B cell (primary cell): ENCODE measurements at regions not wholly inside any gene's neighbourhood (a gene's known extent, or its start where the extent isn't known, plus 50 kb on each side); places are given as distances from the start of the nearest gene placed in this dataset.

Experiments used
- ATAC-seq: fragments of 200-7000 bp; cut with Tn5 transposase; one replicate; pipeline ENCODE4 v1.10.0; 2021; ENCODE audit warnings: low read depth, mild to moderate bottlenecking, moderate number of reproducible peaks, moderate library complexity
- CTCF ChIA-PET: fragments of 350-600 bp; sonication (Branson Sonifier 250); formaldehyde crosslinking; loops from one replicate; lab custom pipeline; 2021; ENCODE audit warnings: antibody characterized with exemption, inconsistent platforms; lab: Charles Lee
- POLR2A ChIA-PET: fragments of 350-600 bp; sonication (Branson Sonifier 250); formaldehyde crosslinking; loops from one replicate; lab custom pipeline; 2021; ENCODE audit warnings: antibody characterized with exemption; lab: Charles Lee
- DNase-seq: peaks from one replicate; pipeline ENCODE4 v3.0.0; 2013
- H2AFZ ChIP-seq: 2 replicates; pipeline ENCODE4 v1.6.1; 2012; ENCODE audit warnings: mild to moderate bottlenecking, low read depth, low read length; ENCODE audit not compliant: insufficient read depth, poor library complexity, severe bottlenecking
- H3K27ac ChIP-seq, 2 donors: 1 replicate in 1 of 2; 2 replicates in 1 of 2; pipeline ENCODE4 v1.5.1; 2012 to 2013; ENCODE audit warnings: low read length in 2 of 2, mild to moderate bottlenecking in 2 of 2, moderate library complexity in 1 of 2
- H3K27me3 ChIP-seq, 4 experiments: fragments of 200-600 bp in 1 of 4; sonication (generic) in 1 of 4; replicated peaks in 1 of 4; 1 replicate in 2 of 4; 2 replicates in 2 of 4; pipeline versions ENCODE4 v1.6.1 to v1.7.0; 2013 to 2016; ENCODE audit warnings: low read length in 3 of 4, mild to moderate bottlenecking in 2 of 4, mixed read lengths in 1 of 4, moderate library complexity in 1 of 4; ENCODE audit not compliant: insufficient read depth in 4 of 4, control insufficient read depth in 3 of 4; ENCODE audit errors: control extremely low read depth in 1 of 4
- H3K36me3 ChIP-seq, 2 experiments: replicated peaks in 1 of 2; 1 replicate in 1 of 2; 2 replicates in 1 of 2; pipeline versions ENCODE4 v1.6.1 to v1.7.1; 2013; ENCODE audit warnings: low read length in 1 of 2; ENCODE audit not compliant: insufficient read depth in 2 of 2, control insufficient read depth in 1 of 2; ENCODE audit errors: control extremely low read depth in 1 of 2, extremely low read depth in 1 of 2
- H3K4me1 ChIP-seq, 2 donors: fragments of 200-600 bp in 1 of 2; sonication (generic) in 1 of 2; 1 replicate in 1 of 2; 2 replicates in 1 of 2; pipeline versions ENCODE4 v1.5.1 to v1.6.1; 2013 to 2017; ENCODE audit warnings: low read length in 2 of 2; ENCODE audit not compliant: control insufficient read depth in 2 of 2, insufficient read depth in 2 of 2
- H3K4me2 ChIP-seq: replicated peaks from 2 replicates; pipeline ENCODE3; 2012; ENCODE audit warnings: mild to moderate bottlenecking, low read depth, low read length; ENCODE audit not compliant: poor library complexity, severe bottlenecking
- H3K4me3 ChIP-seq, 5 experiments: fragments of 200-600 bp in 1 of 5; sonication (generic) in 1 of 5; 1 replicate in 3 of 5; 2 replicates in 2 of 5; pipeline versions ENCODE4 v1.5.1 to v1.7.0; 2011 to 2016; ENCODE audit warnings: low read length in 4 of 5, mild to moderate bottlenecking in 4 of 5, low read depth in 2 of 5, control low read depth in 1 of 5, moderate library complexity in 1 of 5; ENCODE audit not compliant: insufficient read depth in 1 of 5; ENCODE audit errors: control extremely low read depth in 1 of 5, extremely low read depth in 1 of 5
- H3K79me2 ChIP-seq: fragments of 200-600 bp; sonication (generic); one replicate; pipeline ENCODE4 v1.6.0; 2016; ENCODE audit warnings: low read length; ENCODE audit not compliant: control insufficient read depth, insufficient read depth
- H3K9ac ChIP-seq: fragments of 200-600 bp; sonication (generic); 2 replicates; pipeline ENCODE4 v1.6.1; 2017; ENCODE audit warnings: mild to moderate bottlenecking, low read length, moderate library complexity
- H3K9me3 ChIP-seq, 3 donors: one replicate each; pipeline versions ENCODE4 v1.6.1 to v1.7.1; 2013; ENCODE audit warnings: low read length in 2 of 3; ENCODE audit not compliant: control insufficient read depth in 2 of 3, insufficient read depth in 1 of 3; ENCODE audit errors: control extremely low read depth in 1 of 3
- H4K20me1 ChIP-seq: 2 replicates; pipeline ENCODE4 v1.6.0; 2012; ENCODE audit warnings: mild to moderate bottlenecking, low read length; ENCODE audit not compliant: insufficient read depth, control insufficient read depth, poor library complexity, severe bottlenecking
- H3K27ac Mint-ChIP-seq: one replicate; pipeline ENCODE4 v1.8.0; 2021; ENCODE audit warnings: mixed read lengths
- H3K27me3 Mint-ChIP-seq: one replicate; pipeline ENCODE4 v1.8.0; 2021; ENCODE audit warnings: mixed read lengths
- H3K4me1 Mint-ChIP-seq: one replicate; pipeline ENCODE4 v1.8.0; 2021; ENCODE audit warnings: mixed read lengths
- H3K4me3 Mint-ChIP-seq: one replicate; pipeline ENCODE4 v1.8.0; 2021; ENCODE audit warnings: mixed read lengths
- H3K9me3 Mint-ChIP-seq: one replicate; pipeline ENCODE4 v1.8.0; 2022; ENCODE audit warnings: mixed read lengths; ENCODE audit not compliant: insufficient read depth
- CTCF ChIP-seq: fragments of 200-600 bp; IDR thresholded peaks from one replicate; pipeline ENCODE4 v1.8.0; 2022; ENCODE audit warnings: antibody characterized with exemption, mild to moderate bottlenecking
- EZH2 ChIP-seq: IDR thresholded peaks from 2 replicates; pipeline ENCODE4 v1.6.1; 2012; ENCODE audit warnings: borderline replicate concordance, low read depth, mild to moderate bottlenecking, moderate library complexity, low read length; ENCODE audit not compliant: insufficient read depth, poor library complexity, severe bottlenecking
- WGBS: methylation state at CpG from one replicate; pipeline ENCODE4 v1.1.5; 2013; ENCODE audit warnings: missing lambda C conversion rate; ENCODE audit not compliant: insufficient coverage; 5-methylcytosine and 5-hydroxymethylcytosine counted together
- intact Hi-C: fragments of 100-400 bp; cut with micrococcal nuclease; formaldehyde crosslinking; loops from one replicate; pipeline ENCODE4 v1.10.0; 2022

- Mint-ChIP-seq H3K4me3 (no peak overlapping the region), H3K4me1 (peaks cover 14% of the 10 kb centered on the region)
- ATAC-seq, result no peak
Measured at GRCh38 chr21:38984982-38985567, 179.3 kb downstream of the ETS2 start.

GRCh38 chr21:38984568-38984967, 178.8 kb downstream of the ETS2 start:
- ATAC-seq, result no peak
- WGBS, result 0% methylated on average over 2 of the region's 4 CpGs
- Histone ChIP-seq H3K9ac (no peak overlapping the region), H4K20me1 (no peaks in the 10 kb centered on the region), H2AFZ (no peak overlapping the region), H3K27me3 (peaks cover 0 to 66% (median 18%) of the 10 kb centered on the region in 4 experiments), H3K4me1 (peaks cover 10 to 16% of the 10 kb centered on the region in 2 donors), H3K4me3 (no peak overlapping the region), H3K4me2 (no peak overlapping the region), H3K79me2 (no peaks in the 10 kb centered on the region), H3K9me3 (peaks cover 0 to 9% (median 0%) of the 10 kb centered on the region in 3 donors), H3K36me3 (no peaks in the 10 kb centered on the region), H3K27ac (no peak overlapping the region)
- intact Hi-C loops, result no loop called here
- Mint-ChIP-seq H3K27me3 (peaks cover 80% of the 10 kb centered on the region), H3K4me3 (no peak overlapping the region), H3K27ac (no peak overlapping the region), H3K4me1 (peaks cover 14% of the 10 kb centered on the region), H3K9me3 (no peaks in the 10 kb centered on the region)
- no peak for TF ChIP-seq EZH2
- no peak for TF ChIP-seq CTCF
- ChIA-PET POLR2A (no interaction called here), CTCF (no interaction called here)
- no peak for DNase-seq

More at GRCh38 chr21:38984982-38985567, 179.3 kb downstream of the ETS2 start:
- peaks cover 78% of the 10 kb centered on the region for H3K27me3 Mint-ChIP-seq
- H3K27ac ChIP-seq, result no peak overlapping the region
- no peak for TF ChIP-seq CTCF
- TF ChIP-seq EZH2, result no peak
- no peak for DNase-seq
- 6% methylated on average over 9 of the region's 11 CpGs for WGBS
- POLR2A ChIA-PET, result no interaction called here
- no peak overlapping the region for H2AFZ ChIP-seq
- peaks cover 10 to 16% of the 10 kb centered on the region in 2 donors for H3K4me1 ChIP-seq
- peaks cover 0 to 71% (median 18%) of the 10 kb centered on the region in 4 experiments for H3K27me3 ChIP-seq
- H3K4me2 ChIP-seq, result no peak overlapping the region
- no peaks in the 10 kb centered on the region for H3K36me3 ChIP-seq
- H3K9me3 ChIP-seq, result peaks cover 0 to 9% (median 0%) of the 10 kb centered on the region in 3 donors
- H3K9ac ChIP-seq, result no peak overlapping the region
- H3K9me3 Mint-ChIP-seq, result no peaks in the 10 kb centered on the region
- H3K79me2 ChIP-seq, result no peaks in the 10 kb centered on the region
- H4K20me1 ChIP-seq, result no peaks in the 10 kb centered on the region
- H3K27ac Mint-ChIP-seq, result no peak overlapping the region
- intact Hi-C loops, result no loop called here
- no peak overlapping the region for H3K4me3 ChIP-seq
- CTCF ChIA-PET, result no interaction called here
